Transverse colon (tissue), 4 donors: ENCODE measurements at regions not wholly inside any gene's neighbourhood (a gene's known extent, or its start where the extent isn't known, plus 50 kb on each side); places are given as distances from the start of the nearest gene placed in this dataset.

Experiments
- DNase-seq: peaks from one replicate; pipeline ENCODE4 v3.0.0-alpha.2; 2019
- H3K27ac ChIP-seq, 4 donors: fragments of 200-600 bp; sonication (generic); 2 replicates each; pipeline ENCODE4 v1.5.1; 2016 to 2018; ENCODE audit warnings: inconsistent platforms in 4 of 4
- H3K27me3 ChIP-seq: fragments of 200-600 bp; sonication (generic); 2 replicates; pipeline ENCODE4 v1.5.1; 2017; ENCODE audit warnings: inconsistent platforms
- H3K36me3 ChIP-seq, 4 donors: fragments of 200-600 bp; sonication (generic); 2 replicates each; pipeline ENCODE4 v1.5.1; 2017 to 2019; ENCODE audit warnings: inconsistent platforms in 4 of 4
- H3K4me1 ChIP-seq, 4 donors: fragments of 200-600 bp; sonication (generic); 2 replicates each; pipeline ENCODE4 v1.5.1; 2017 to 2020; ENCODE audit warnings: inconsistent platforms in 4 of 4
- H3K4me3 ChIP-seq, 4 donors: fragments of 200-600 bp; sonication (generic); 1 replicate in 1 of 4; 2 replicates in 3 of 4; pipeline versions ENCODE4 v1.5.1 to v1.6.1; 2017 to 2019; ENCODE audit warnings: inconsistent platforms in 4 of 4
- H3K9me3 ChIP-seq, 2 donors: fragments of 200-600 bp; sonication (generic); 2 replicates each; pipeline ENCODE4 v1.5.1; 2017 to 2019; ENCODE audit warnings: inconsistent platforms in 2 of 2
- CTCF ChIP-seq, 5 experiments: fragments of 200-600 bp in 3 of 5; fragments of 450-650 bp in 2 of 5; sonication (generic) in 3 of 5; IDR thresholded peaks; 1 replicate in 2 of 5; 2 replicates in 3 of 5; pipeline ENCODE4 v1.5.1; 2016 to 2017; ENCODE audit warnings: antibody characterized with exemption in 5 of 5, inconsistent platforms in 3 of 5, mild to moderate bottlenecking in 2 of 5, moderate library complexity in 1 of 5
- EP300 ChIP-seq: sonication (generic); formaldehyde crosslinking; IDR thresholded peaks from one replicate; pipeline ENCODE4 v1.6.1; 2017; ENCODE audit warnings: antibody characterized with exemption, low read depth
- POLR2A ChIP-seq: fragments of 450-650 bp; IDR thresholded peaks from one replicate; pipeline ENCODE4 v1.6.1; 2016; ENCODE audit warnings: antibody characterized with exemption, mild to moderate bottlenecking, moderate library complexity
- POLR2AphosphoS5 ChIP-seq, 3 donors: sonication (generic); formaldehyde crosslinking; IDR thresholded peaks; one replicate each; pipeline ENCODE4 v1.6.1; 2016; ENCODE audit warnings: antibody characterized with exemption in 3 of 3
- WGBS, 2 donors: methylation state at CpG; one replicate each; pipeline ENCODE4 v1.1.5; 2018; ENCODE audit warnings: low coverage in 1 of 2; 5-methylcytosine and 5-hydroxymethylcytosine counted together
- in situ Hi-C, 4 donors: fragments of 200-750 bp; cut with MboI; loops; one replicate each; pipeline versions ENCODE4 v1.15.0 to v1.15.1; 2017; ENCODE audit warnings: low sequenced_read_pairs in 3 of 4, low pct_ligation_motif_present in 1 of 4, low pct_unique_long_range_greater_than_20kb in 1 of 4
- intact Hi-C: fragments of 100-400 bp; cut with DNase I; formaldehyde crosslinking; loops from one replicate; pipeline ENCODE4 v1.15.1; 2023; ENCODE audit warnings: low total_unique reads

GRCh38 chr4:24248674-24249630 lies 335.4 kb downstream of the DHX15 start:
- Histone ChIP-seq H3K27ac (no peak overlapping the region), H3K9me3 (no peaks in the 10 kb centered on the region), H3K4me1 (peaks cover 0 to 12% (median 0%) of the 10 kb centered on the region in 4 donors), H3K27me3 (no peaks in the 10 kb centered on the region), H3K36me3 (no peaks in the 10 kb centered on the region), H3K4me3 (no peak overlapping the region)
- intact Hi-C loops = no loop called here
- DNase-seq = no peak
- 60 to 64% methylated on average over 9 to 17 of the region's 17 CpGs for WGBS, 2 donors
- no peak for TF ChIP-seq POLR2AphosphoS5 (IDR thresholded peaks at IDR 0.05)
- in situ Hi-C loops = no loop called here

GRCh38 chr4:24245491-24245820 lies 338.9 kb downstream of the DHX15 start:
- intact Hi-C loops (no loop called here), in situ Hi-C loops (no loop called here)
- no peaks in the 10 kb centered on the region for H3K9me3 ChIP-seq
- no peaks in the 10 kb centered on the region for H3K27me3 ChIP-seq
- no peak for DNase-seq
- WGBS, 2 donors = 62 to 66% methylated on average over 2 of the region's 2 CpGs
- H3K27ac ChIP-seq = no peak overlapping the region
- H3K4me3 ChIP-seq = no peak overlapping the region
- TF ChIP-seq CTCF (IDR thresholded peaks at IDR 0.05) (no peak), POLR2AphosphoS5 (IDR thresholded peaks at IDR 0.05) (no peak), POLR2A (no peak), EP300 (no peak)
- H3K4me1 ChIP-seq = peaks cover 0 to 12% (median 0%) of the 10 kb centered on the region in 4 donors
- H3K36me3 ChIP-seq = no peaks in the 10 kb centered on the region

- intact Hi-C loops (no loop called here), in situ Hi-C loops (no loop called here)
- Histone ChIP-seq H3K9me3 (no peaks in the 10 kb centered on the region), H3K4me3 (no peak overlapping the region), H3K36me3 (no peaks in the 10 kb centered on the region), H3K27me3 (no peaks in the 10 kb centered on the region), H3K4me1 (peaks cover 0 to 12% (median 0%) of the 10 kb centered on the region in 4 donors), H3K27ac (no peak overlapping the region)
- WGBS, 2 donors = 73 to 86% methylated on average over 4 to 9 of the region's 9 CpGs
- no peak for DNase-seq
- TF ChIP-seq EP300 (no peak), POLR2A (no peak), POLR2AphosphoS5 (IDR thresholded peaks at IDR 0.05) (no peak), CTCF (IDR thresholded peaks at IDR 0.05) (no peak)
Measured at GRCh38 chr4:24244663-24245490, 339.5 kb downstream of the DHX15 start.

- Histone ChIP-seq H3K9me3 (no peaks in the 10 kb centered on the region), H3K4me1 (peaks cover 0 to 3% (median 0%) of the 10 kb centered on the region in 4 donors), H3K27me3 (no peaks in the 10 kb centered on the region), H3K36me3 (no peaks in the 10 kb centered on the region), H3K4me3 (no peak overlapping the region), H3K27ac (no peak overlapping the region)
- in situ Hi-C loops = no loop called here
- DNase-seq = no peak
- TF ChIP-seq POLR2A = no peak
- no peak for TF ChIP-seq CTCF (IDR thresholded peaks at IDR 0.05)
- WGBS, 2 donors = 64 to 83% methylated on average over 2 of the region's 2 CpGs
- intact Hi-C loops = no loop called here
Measured at GRCh38 chr4:24243641-24244040, 340.7 kb downstream of the DHX15 start.
